Prostate gland (tissue), 2 donors: ENCODE measurements at regions not wholly inside any gene's neighbourhood (a gene's known extent, or its start where the extent isn't known, plus 50 kb on each side); places are given as distances from the start of the nearest gene placed in this dataset.

Experiments
- DNase-seq: peaks from one replicate; pipeline ENCODE4 v3.0.0-alpha.2; 2019; ENCODE audit warnings: low spot score
- H3K27ac ChIP-seq, 2 donors: fragments of 200-600 bp; sonication (generic); 2 replicates each; pipeline ENCODE4 v1.5.1; 2017 to 2019
- H3K27me3 ChIP-seq: fragments of 200-600 bp; sonication (generic); replicated peaks from 2 replicates; pipeline ENCODE4 v1.5.1; 2019; ENCODE audit not compliant: insufficient read depth
- H3K36me3 ChIP-seq, 2 donors: fragments of 200-600 bp; sonication (generic); 1 replicate in 1 of 2; 2 replicates in 1 of 2; pipeline versions ENCODE4 v1.5.1 to v1.8.1; 2017 to 2019
- H3K4me1 ChIP-seq: fragments of 200-600 bp; sonication (generic); replicated peaks from 2 replicates; pipeline ENCODE4 v1.5.1; 2019
- H3K4me3 ChIP-seq, 2 donors: fragments of 200-600 bp; sonication (generic); 2 replicates each; pipeline ENCODE4 v1.5.1; 2017 to 2019
- H3K9me3 ChIP-seq: fragments of 200-600 bp; sonication (generic); 2 replicates; pipeline ENCODE4 v1.5.1; 2017
- CTCF ChIP-seq, 4 experiments: fragments of 200-600 bp in 2 of 4; fragments of 450-650 bp in 2 of 4; sonication (generic) in 2 of 4; IDR thresholded peaks; 1 replicate in 3 of 4; 2 replicates in 1 of 4; pipeline ENCODE4 v1.5.1; 2016 to 2019; ENCODE audit warnings: antibody characterized with exemption in 4 of 4, mild to moderate bottlenecking in 2 of 4, moderate library complexity in 2 of 4
- POLR2A ChIP-seq: fragments of 450-650 bp; IDR thresholded peaks from one replicate; pipeline ENCODE4 v1.6.1; 2016; ENCODE audit warnings: antibody characterized with exemption, mild to moderate bottlenecking
- POLR2AphosphoS5 ChIP-seq: sonication (generic); formaldehyde crosslinking; IDR thresholded peaks from one replicate; pipeline ENCODE4 v1.6.1; 2017; ENCODE audit warnings: antibody characterized with exemption
- WGBS: methylation state at CpG from one replicate; pipeline ENCODE4 v1.1.5; 2018; 5-methylcytosine and 5-hydroxymethylcytosine counted together
- intact Hi-C: fragments of 100-400 bp; cut with DNase I; formaldehyde crosslinking; loops from one replicate; pipeline ENCODE4 v1.14.2; 2022

GRCh38 chr13:85638265-85638664 is 161.0 kb downstream of the SLITRK6 start:
- Histone ChIP-seq H3K9me3 (no peaks in the 10 kb centered on the region), H3K4me3 (no peak overlapping the region), H3K27me3 (no peaks in the 10 kb centered on the region), H3K27ac (no peak overlapping the region), H3K4me1 (no peaks in the 10 kb centered on the region), H3K36me3 (no peaks in the 10 kb centered on the region)
- intact Hi-C loops, result no loop called here
- DNase-seq, result no peak
- 94% methylated on average over 6 of the region's 6 CpGs for WGBS
- TF ChIP-seq POLR2AphosphoS5 (no peak), POLR2A (no peak), CTCF (IDR thresholded peaks at IDR 0.05) (no peak)

DNA sequence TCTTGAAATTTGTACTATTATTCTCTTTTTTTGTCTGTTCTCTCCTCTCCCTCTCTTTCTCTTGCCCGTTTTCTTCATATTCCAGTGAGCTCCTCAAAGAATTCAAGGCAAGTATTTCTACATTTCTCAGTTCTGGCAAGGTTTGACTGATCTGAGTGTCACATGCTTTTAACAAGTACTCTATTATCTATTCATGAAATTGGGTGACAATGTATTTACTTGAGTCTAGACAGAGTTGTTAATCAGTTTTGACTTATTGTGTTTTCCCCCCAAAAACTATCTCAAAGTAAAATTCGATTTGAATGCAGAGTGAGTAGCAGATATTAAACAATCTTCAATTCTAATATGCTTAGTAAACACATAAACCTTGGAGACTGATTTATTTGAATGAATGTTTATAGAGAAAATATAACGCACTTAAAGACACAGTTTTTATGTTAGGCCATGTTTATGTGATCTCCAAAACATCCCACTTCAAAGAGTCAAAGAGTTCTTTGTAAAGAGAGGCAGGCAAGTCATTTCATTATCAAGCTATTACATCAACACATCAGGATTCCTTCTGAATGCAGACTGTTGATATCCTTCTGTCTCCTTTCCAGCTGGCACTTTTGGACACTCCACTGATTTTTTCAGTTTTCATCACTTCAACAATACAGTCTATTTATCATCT is 166.6 kb downstream of the SLITRK6 start:
- no peak overlapping the region for H3K27ac ChIP-seq
- H3K4me3 ChIP-seq, result no peak overlapping the region
- no peaks in the 10 kb centered on the region for H3K9me3 ChIP-seq
- no peaks in the 10 kb centered on the region for H3K36me3 ChIP-seq
- TF ChIP-seq CTCF (IDR thresholded peaks at IDR 0.05), result no peak
- TF ChIP-seq POLR2A, result no peak
- no peak for TF ChIP-seq POLR2AphosphoS5
- H3K4me1 ChIP-seq, result no peaks in the 10 kb centered on the region
- DNase-seq, result no peak
- H3K27me3 ChIP-seq, result no peaks in the 10 kb centered on the region
- 25% methylated on average over 3 of the region's 3 CpGs for WGBS
- intact Hi-C loops, result no loop called here

DNA sequence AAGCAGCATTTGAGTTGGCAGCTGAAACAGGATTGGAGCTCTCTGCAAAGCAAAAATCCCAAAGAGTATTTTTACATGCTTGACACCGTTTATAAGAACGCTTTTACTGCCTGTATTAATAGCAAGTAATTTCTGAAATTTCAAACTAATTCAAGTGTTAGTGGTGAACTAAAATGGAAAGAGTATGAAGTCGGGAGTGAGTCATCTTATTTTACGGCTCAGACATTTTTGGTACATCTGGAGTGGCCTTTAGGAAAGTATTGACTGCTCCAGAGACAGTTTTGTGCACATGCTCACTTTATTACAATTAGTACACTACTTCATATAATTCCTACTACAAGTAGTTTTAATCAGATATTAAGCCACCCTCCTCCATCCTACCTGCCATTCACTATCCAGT is 167.4 kb downstream of the SLITRK6 start:
- WGBS, result 50% methylated on average over 4 of the region's 4 CpGs
- TF ChIP-seq POLR2A (no peak), CTCF (IDR thresholded peaks at IDR 0.05) (no peak), POLR2AphosphoS5 (no peak)
- Histone ChIP-seq H3K27ac (no peak overlapping the region), H3K9me3 (no peaks in the 10 kb centered on the region), H3K4me1 (no peaks in the 10 kb centered on the region), H3K27me3 (no peaks in the 10 kb centered on the region), H3K4me3 (no peak overlapping the region), H3K36me3 (no peaks in the 10 kb centered on the region)
- intact Hi-C loops, result no loop called here
- DNase-seq, result no peak

DNA sequence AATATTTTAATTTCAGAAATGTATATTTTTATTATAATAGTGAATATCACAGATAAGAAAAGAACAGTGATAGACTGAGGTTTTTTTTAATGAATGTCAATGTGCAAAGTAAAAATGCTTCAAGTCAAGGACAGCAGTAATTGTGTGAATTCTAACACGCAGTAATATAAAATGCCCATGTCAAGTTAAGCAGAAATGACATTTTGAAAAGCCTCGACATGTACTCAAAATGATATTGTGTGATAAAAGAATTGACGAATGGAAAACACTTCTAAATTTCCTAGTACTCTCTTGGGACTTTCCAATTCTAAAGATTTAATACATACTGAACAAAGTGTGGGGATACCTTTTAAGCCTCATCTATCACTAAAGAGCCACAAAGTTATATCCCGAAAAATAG is 172.6 kb downstream of the SLITRK6 start:
- H3K4me3 ChIP-seq, result no peak overlapping the region
- H3K27me3 ChIP-seq, result no peaks in the 10 kb centered on the region
- WGBS, result 92% methylated on average over 4 of the region's 4 CpGs
- no peaks in the 10 kb centered on the region for H3K36me3 ChIP-seq
- intact Hi-C loops, result no loop called here
- H3K4me1 ChIP-seq, result no peaks in the 10 kb centered on the region
- no peak for DNase-seq
- no peak for TF ChIP-seq CTCF (IDR thresholded peaks at IDR 0.05)
- TF ChIP-seq POLR2AphosphoS5, result no peak
- no peaks in the 10 kb centered on the region for H3K9me3 ChIP-seq
- H3K27ac ChIP-seq, result no peak overlapping the region

DNA sequence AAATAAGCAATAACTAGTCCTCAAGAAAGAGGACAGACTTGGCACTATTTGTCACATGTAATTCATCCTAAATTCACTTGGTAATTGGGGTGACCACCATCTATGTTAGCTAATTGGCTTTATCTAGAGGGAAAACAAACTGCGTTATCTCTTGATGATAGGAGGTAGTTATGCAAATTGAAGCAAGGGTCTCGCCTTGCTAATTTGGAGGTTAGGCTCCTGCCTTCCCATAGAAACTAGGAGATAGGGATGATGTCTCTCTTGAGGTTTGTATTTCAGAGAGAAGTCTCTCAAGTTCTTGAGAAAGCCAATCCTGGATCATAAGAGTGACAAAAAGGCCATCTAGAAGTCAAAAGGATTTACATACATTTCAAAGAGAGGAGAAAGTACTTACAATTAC is 179.9 kb downstream of the SLITRK6 start:
- WGBS, result 92% methylated on average over 2 of the region's 2 CpGs
- no peaks in the 10 kb centered on the region for H3K36me3 ChIP-seq
- no peaks in the 10 kb centered on the region for H3K4me1 ChIP-seq
- no peak overlapping the region for H3K4me3 ChIP-seq
- H3K9me3 ChIP-seq, result no peaks in the 10 kb centered on the region
- no peak for DNase-seq
- H3K27ac ChIP-seq, result no peak overlapping the region
- TF ChIP-seq CTCF (IDR thresholded peaks at IDR 0.05) (no peak), POLR2A (no peak), POLR2AphosphoS5 (no peak)
- intact Hi-C loops, result no loop called here
- H3K27me3 ChIP-seq, result no peaks in the 10 kb centered on the region
